DOHH2 (cell line): ENCODE measurements at regions not wholly inside any gene's neighbourhood (a gene's known extent, or its start where the extent isn't known, plus 50 kb on each side); places are given as distances from the start of the nearest gene placed in this dataset.
A peak's percentile ranks its signal among the peaks of the same experiment; 100 is the strongest.

Experiments
- H3F3A ChIP-seq: fragments of 200-600 bp; sonication (generic), shearing (Covaris generic); 2 replicates; pipeline ENCODE4 v1.6.0; 2016; ENCODE audit warnings: antibody characterized with exemption, mild to moderate bottlenecking; ENCODE audit not compliant: control insufficient read depth, insufficient read depth
- H3K27ac ChIP-seq: fragments of 200-600 bp; sonication (generic); 2 replicates; pipeline ENCODE4 v1.5.1; 2014; ENCODE audit warnings: low read depth, mild to moderate bottlenecking, low read length, moderate library complexity
- H3K27me3 ChIP-seq: fragments of 200-600 bp; sonication (generic); 2 replicates; pipeline ENCODE4 v1.6.1; 2014; ENCODE audit warnings: mild to moderate bottlenecking, low read length, mixed read lengths; ENCODE audit not compliant: control insufficient read depth
- H3K36me3 ChIP-seq: fragments of 200-600 bp; sonication (generic); 2 replicates; pipeline ENCODE4 v1.6.1; 2014; ENCODE audit warnings: mild to moderate bottlenecking, low read length, moderate library complexity, mixed read lengths; ENCODE audit not compliant: control insufficient read depth
- H3K4me1 ChIP-seq: fragments of 200-600 bp; sonication (generic); 2 replicates; pipeline ENCODE4 v1.6.1; 2014; ENCODE audit warnings: mild to moderate bottlenecking, low read length, mixed read lengths; ENCODE audit not compliant: control insufficient read depth
- H3K4me2 ChIP-seq: fragments of 200-600 bp; sonication (generic); 2 replicates; pipeline ENCODE4 v1.6.0; 2014; ENCODE audit warnings: mild to moderate bottlenecking, low read length, moderate library complexity
- H3K4me3 ChIP-seq: fragments of 200-600 bp; sonication (generic); 2 replicates; pipeline ENCODE4 v1.5.1; 2014; ENCODE audit warnings: mild to moderate bottlenecking, low read length, mixed read lengths
- H3K79me2 ChIP-seq: fragments of 200-600 bp; sonication (generic); 2 replicates; pipeline ENCODE4 v1.6.1; 2014; ENCODE audit warnings: mild to moderate bottlenecking, low read length, mixed read lengths; ENCODE audit not compliant: control insufficient read depth
- H3K9me2 ChIP-seq: fragments of 200-600 bp; sonication (generic); replicated peaks from 2 replicates; pipeline ENCODE4 v1.6.1; 2014; ENCODE audit warnings: mild to moderate bottlenecking, low read length, mixed read lengths; ENCODE audit not compliant: control insufficient read depth
- H3K9me3 ChIP-seq: fragments of 200-600 bp; sonication (generic); 2 replicates; pipeline ENCODE4 v1.6.1; 2014; ENCODE audit warnings: antibody characterized with exemption, low read length, mixed read lengths; ENCODE audit not compliant: control insufficient read depth, insufficient read depth
- H4K20me1 ChIP-seq: fragments of 200-600 bp; sonication (generic); 2 replicates; pipeline ENCODE4 v1.6.0; 2014; ENCODE audit warnings: low read depth, mild to moderate bottlenecking, antibody characterized with exemption, low read length, moderate library complexity; ENCODE audit not compliant: control insufficient read depth, insufficient read depth
- EZH2phosphoT487 ChIP-seq: fragments of 200-600 bp; sonication (generic); IDR thresholded peaks from 2 replicates; pipeline ENCODE4 v1.6.1; 2017; ENCODE audit warnings: borderline replicate concordance, mild to moderate bottlenecking, antibody characterized with exemption, low read length, moderate library complexity, mixed read lengths
- TF ChIP-seq, protein P1 (sequence below): fragments of 200-600 bp; sonication (generic); IDR thresholded peaks from one replicate; pipeline ENCODE4 v1.5.1; 2014; ENCODE audit warnings: antibody characterized with exemption, mild to moderate bottlenecking, low read depth, low read length; ENCODE audit not compliant: poor library complexity, severe bottlenecking

DNA sequence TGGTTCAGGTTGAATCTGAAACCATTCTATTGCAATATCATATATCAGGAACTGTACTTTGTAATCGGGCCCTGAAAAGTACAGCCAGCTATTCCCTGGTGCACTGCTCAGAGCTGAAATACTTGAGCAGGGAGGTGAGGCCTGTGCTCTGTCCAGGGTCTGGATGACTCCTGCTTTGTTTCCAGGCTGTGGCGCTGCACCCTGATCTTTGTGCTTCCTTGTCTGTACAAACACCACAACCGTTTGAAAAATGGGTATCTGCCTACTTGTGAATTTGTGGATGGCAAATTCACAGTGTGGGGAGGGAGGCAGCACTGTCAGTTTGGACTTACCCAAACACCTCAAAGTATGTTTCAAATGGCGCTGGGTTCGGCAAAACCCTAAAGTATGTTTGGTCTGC is 155.4 kb upstream of the FAR2 start:
- H3K79me2 ChIP-seq, result no peaks in the 10 kb centered on the region
- H3K4me3 ChIP-seq, result no peak overlapping the region
- TF ChIP-seq, protein P1, sequence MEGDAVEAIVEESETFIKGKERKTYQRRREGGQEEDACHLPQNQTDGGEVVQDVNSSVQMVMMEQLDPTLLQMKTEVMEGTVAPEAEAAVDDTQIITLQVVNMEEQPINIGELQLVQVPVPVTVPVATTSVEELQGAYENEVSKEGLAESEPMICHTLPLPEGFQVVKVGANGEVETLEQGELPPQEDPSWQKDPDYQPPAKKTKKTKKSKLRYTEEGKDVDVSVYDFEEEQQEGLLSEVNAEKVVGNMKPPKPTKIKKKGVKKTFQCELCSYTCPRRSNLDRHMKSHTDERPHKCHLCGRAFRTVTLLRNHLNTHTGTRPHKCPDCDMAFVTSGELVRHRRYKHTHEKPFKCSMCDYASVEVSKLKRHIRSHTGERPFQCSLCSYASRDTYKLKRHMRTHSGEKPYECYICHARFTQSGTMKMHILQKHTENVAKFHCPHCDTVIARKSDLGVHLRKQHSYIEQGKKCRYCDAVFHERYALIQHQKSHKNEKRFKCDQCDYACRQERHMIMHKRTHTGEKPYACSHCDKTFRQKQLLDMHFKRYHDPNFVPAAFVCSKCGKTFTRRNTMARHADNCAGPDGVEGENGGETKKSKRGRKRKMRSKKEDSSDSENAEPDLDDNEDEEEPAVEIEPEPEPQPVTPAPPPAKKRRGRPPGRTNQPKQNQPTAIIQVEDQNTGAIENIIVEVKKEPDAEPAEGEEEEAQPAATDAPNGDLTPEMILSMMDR, result no peak
- no peak for TF ChIP-seq EZH2phosphoT487
- H3K9me3 ChIP-seq, result no peaks in the 10 kb centered on the region
- H3K27me3 ChIP-seq, result no peaks in the 10 kb centered on the region
- no peaks in the 10 kb centered on the region for H3K4me1 ChIP-seq
- no peaks in the 10 kb centered on the region for H3K36me3 ChIP-seq
- H4K20me1 ChIP-seq, result no peaks in the 10 kb centered on the region
- H3K27ac ChIP-seq, result no peak overlapping the region
- no peaks in the 10 kb centered on the region for H3F3A ChIP-seq
- H3K4me2 ChIP-seq, result no peak overlapping the region
- H3K9me2 ChIP-seq, result no peaks in the 10 kb centered on the region

DNA sequence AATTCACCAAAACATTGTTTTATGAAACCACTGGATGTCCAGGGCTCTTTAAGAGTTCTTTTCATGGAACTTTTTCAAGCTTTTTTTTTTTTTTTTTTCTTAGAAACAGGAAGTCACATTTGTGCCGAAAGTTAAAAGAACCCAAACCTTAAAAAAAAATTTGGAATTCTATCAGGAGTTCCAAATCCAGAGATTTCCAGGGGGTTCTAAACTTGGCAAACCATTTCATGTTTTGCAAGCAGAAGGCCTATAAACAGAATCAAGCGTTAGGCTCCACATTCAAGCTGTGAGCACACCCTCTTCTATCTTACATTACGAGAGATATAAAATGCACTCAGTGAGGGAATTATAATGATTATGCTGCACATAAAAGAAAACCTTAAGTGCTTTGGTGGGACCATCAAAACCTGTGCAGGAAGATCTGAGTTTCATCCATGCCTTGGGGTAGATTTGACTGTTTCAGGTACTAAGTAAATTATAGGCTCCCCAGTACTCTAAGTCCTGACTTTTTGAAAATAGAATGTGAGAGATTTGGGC is 154.8 kb upstream of the FAR2 start:
- Histone ChIP-seq H3F3A (no peaks in the 10 kb centered on the region), H4K20me1 (no peaks in the 10 kb centered on the region), H3K4me3 (no peak overlapping the region), H3K79me2 (no peaks in the 10 kb centered on the region), H3K9me3 (no peaks in the 10 kb centered on the region), H3K27me3 (no peaks in the 10 kb centered on the region), H3K27ac (no peak overlapping the region), H3K4me2 (no peak overlapping the region), H3K9me2 (no peaks in the 10 kb centered on the region), H3K4me1 (no peaks in the 10 kb centered on the region), H3K36me3 (no peaks in the 10 kb centered on the region)
- TF ChIP-seq EZH2phosphoT487, result no peak
- TF ChIP-seq, protein P1, result no peak

DNA sequence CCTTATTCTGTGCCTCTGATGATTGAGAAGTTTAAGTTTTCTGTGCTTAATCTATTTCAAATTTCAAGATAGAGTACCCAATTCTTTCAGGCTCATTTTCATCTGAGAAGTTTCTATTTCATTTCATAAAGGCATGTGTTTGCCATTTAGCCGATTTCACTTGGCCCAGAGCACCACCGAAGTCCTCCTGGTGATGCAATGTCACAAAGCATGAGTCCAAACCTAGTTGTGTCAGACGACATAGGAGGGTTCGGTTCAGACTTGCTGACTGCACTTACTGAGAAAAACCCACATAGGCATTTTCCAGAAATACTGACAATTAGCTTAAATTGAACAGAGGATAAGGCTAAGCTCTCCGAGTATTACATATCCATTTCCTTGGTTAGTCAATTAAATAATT is 152.4 kb upstream of the FAR2 start:
- no peaks in the 10 kb centered on the region for H3K79me2 ChIP-seq
- no peaks in the 10 kb centered on the region for H3K9me3 ChIP-seq
- no peaks in the 10 kb centered on the region for H3K36me3 ChIP-seq
- H4K20me1 ChIP-seq, result no peaks in the 10 kb centered on the region
- no peak overlapping the region for H3K4me3 ChIP-seq
- H3K4me2 ChIP-seq, result no peak overlapping the region
- no peak overlapping the region for H3K27ac ChIP-seq
- no peaks in the 10 kb centered on the region for H3F3A ChIP-seq
- no peaks in the 10 kb centered on the region for H3K9me2 ChIP-seq
- no peaks in the 10 kb centered on the region for H3K4me1 ChIP-seq
- H3K27me3 ChIP-seq, result no peaks in the 10 kb centered on the region
- no peak for TF ChIP-seq EZH2phosphoT487
- TF ChIP-seq, protein P1, result no peak

DNA sequence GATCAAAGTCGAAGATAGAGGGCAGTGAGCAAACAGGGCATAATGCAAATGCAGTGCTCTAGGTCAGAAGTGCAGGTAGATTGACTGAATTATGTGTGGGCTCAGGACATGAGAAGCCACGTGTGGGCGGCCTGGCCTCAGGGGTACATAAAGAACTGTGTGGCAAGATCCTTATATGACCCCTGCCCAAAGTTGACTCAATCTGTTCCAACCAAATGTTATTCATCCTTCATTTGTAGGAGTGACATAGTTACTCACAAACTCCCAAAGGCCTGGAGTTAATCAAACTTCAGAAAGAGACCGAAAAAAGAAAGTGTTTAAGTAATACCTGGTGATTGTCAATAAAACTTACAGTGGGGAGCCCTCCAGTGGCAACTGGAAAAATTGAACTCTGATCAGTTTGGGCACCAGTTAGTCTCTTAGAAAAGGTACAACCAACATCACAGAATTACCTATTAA is 150.4 kb upstream of the FAR2 start:
- TF ChIP-seq EZH2phosphoT487, result no peak
- TF ChIP-seq, protein P1, result peak; percentile 54
- Histone ChIP-seq H3K9me3 (no peaks in the 10 kb centered on the region), H3K36me3 (no peaks in the 10 kb centered on the region), H3K4me3 (no peak overlapping the region), H3K27ac (no peak overlapping the region), H3K9me2 (no peaks in the 10 kb centered on the region), H3F3A (no peaks in the 10 kb centered on the region), H3K27me3 (0 out of 2 replicates have a peak, but pooled peaks cover 4% of the 10 kb centered on the region), H3K4me1 (no peaks in the 10 kb centered on the region), H3K4me2 (no peak overlapping the region), H4K20me1 (no peaks in the 10 kb centered on the region), H3K79me2 (no peaks in the 10 kb centered on the region)
